Astrocyte (in vitro differentiated cells and primary cell): ENCODE measurements at regions not wholly inside any gene's neighbourhood (a gene's known extent, or its start where the extent isn't known, plus 50 kb on each side); places are given as distances from the start of the nearest gene placed in this dataset.

Experiments used
- CTCF ChIP-seq: IDR thresholded peaks from 2 replicates; pipeline ENCODE4 v1.5.1; 2011; ENCODE audit warnings: low read depth, mild to moderate bottlenecking, inconsistent platforms, low read length, moderate library complexity; ENCODE audit not compliant: insufficient read depth
- EZH2 ChIP-seq: IDR thresholded peaks from 2 replicates; pipeline ENCODE4 v1.6.1; 2012; ENCODE audit warnings: mild to moderate bottlenecking, low read length, inconsistent platforms; ENCODE audit not compliant: insufficient read depth

GRCh38 chr5:92390657-92391056, 1007.5 kb upstream of the ARRDC3 start:
- TF ChIP-seq CTCF (no peak), EZH2 (no peak)
